ENCODE measurements at regions not wholly inside any gene's neighbourhood (a gene's known extent, or its start where the extent isn't known, plus 50 kb on each side); places are given as distances from the start of the nearest gene placed in this dataset.

GRCh38 chr1:5733596-5733995 lies 258.6 kb downstream of the NPHP4 start:
- no peaks in the 10 kb centered on the region for H3K4me1 ChIP-seq
- no peak overlapping the region for H3K27ac ChIP-seq
- no peaks in the 10 kb centered on the region for H3K36me3 ChIP-seq
- intact Hi-C loops (cut with DNase I), result no loop called here
- TF ChIP-seq CTCF (IDR thresholded peaks at IDR 0.05), result no peak
- WGBS, 2 donors, result 83 to 84% methylated on average over 12 to 13 of the region's 13 CpGs
- H3K9me3 ChIP-seq, result no peaks in the 10 kb centered on the region
- no peak overlapping the region for H3K4me3 ChIP-seq
- peaks cover 0 to 34% (median 16%) of the 10 kb centered on the region in 7 donors for H3K27me3 ChIP-seq
- DNase-seq (no peak), ATAC-seq (no peak)

GRCh38 chr1:5731110-5731423 lies 261.2 kb downstream of the NPHP4 start:
- peaks cover 0 to 43% (median 16%) of the 10 kb centered on the region in 7 donors for H3K27me3 ChIP-seq
- intact Hi-C loops (cut with DNase I), result no loop called here

GRCh38 chr1:5730272-5731109 lies 261.7 kb downstream of the NPHP4 start:
- H3K4me3 ChIP-seq, result no peak overlapping the region
- DNase-seq (no peak), ATAC-seq (no peak)
- H3K9me3 ChIP-seq, result no peaks in the 10 kb centered on the region
- no peaks in the 10 kb centered on the region for H3K36me3 ChIP-seq
- 87 to 89% methylated on average over 16 of the region's 16 CpGs for WGBS, 2 donors
- intact Hi-C loops (cut with DNase I), result no loop called here
- TF ChIP-seq CTCF (IDR thresholded peaks at IDR 0.05), result no peak
- no peaks in the 10 kb centered on the region for H3K4me1 ChIP-seq
- peaks cover 0 to 49% (median 12%) of the 10 kb centered on the region in 7 donors for H3K27me3 ChIP-seq
- no peak overlapping the region for H3K27ac ChIP-seq

More at GRCh38 chr1:5731110-5731423, 261.2 kb downstream of the NPHP4 start:
- 83 to 87% methylated on average over 5 of the region's 5 CpGs for WGBS, 2 donors
- Histone ChIP-seq H3K4me1 (no peaks in the 10 kb centered on the region), H3K36me3 (no peaks in the 10 kb centered on the region), H3K9me3 (no peaks in the 10 kb centered on the region), H3K27ac (no peak overlapping the region), H3K4me3 (no peak overlapping the region)
- ATAC-seq, result no peak
- DNase-seq, result no peak
- TF ChIP-seq CTCF (IDR thresholded peaks at IDR 0.05), result no peak

GRCh38 chr1:5729636-5730145 lies 262.5 kb downstream of the NPHP4 start:
- ATAC-seq (no peak), DNase-seq (no peak)
- peaks cover 0 to 48% (median 6%) of the 10 kb centered on the region in 7 donors for H3K27me3 ChIP-seq
- no peak for TF ChIP-seq CTCF (IDR thresholded peaks at IDR 0.05)
- no peak overlapping the region for H3K4me3 ChIP-seq
- intact Hi-C loops (cut with DNase I), result no loop called here
- H3K4me1 ChIP-seq, result peaks cover 0 to under 1% (median 0%) of the 10 kb centered on the region in 9 donors
- H3K9me3 ChIP-seq, result no peaks in the 10 kb centered on the region
- WGBS, 2 donors, result 77 to 90% methylated on average over 4 of the region's 4 CpGs
- H3K27ac ChIP-seq, result no peak overlapping the region
- no peaks in the 10 kb centered on the region for H3K36me3 ChIP-seq

Data from heart right ventricle (tissue), 16 donors.